ENCODE measurements at regions not wholly inside any gene's neighbourhood (a gene's known extent, or its start where the extent isn't known, plus 50 kb on each side); places are given as distances from the start of the nearest gene placed in this dataset.

- no peaks in the 10 kb centered on the region for H3K9me3 Mint-ChIP-seq
- peaks cover 0 to 15% (median 7%) of the 10 kb centered on the region in 4 donors for H3K4me1 Mint-ChIP-seq
- no peaks in the 10 kb centered on the region for H3K36me3 ChIP-seq (ENCODE audit: control insufficient read depth, insufficient read depth, low read length)
- peaks cover 4% of the 10 kb centered on the region for H3K27me3 Mint-ChIP-seq
- no peak for DNase-seq
- H3K4me3 Mint-ChIP-seq, result no peak overlapping the region
- peaks cover 6% of the 10 kb centered on the region for H3K4me1 ChIP-seq (ENCODE audit: control insufficient read depth, insufficient read depth, low read length, poor library complexity, severe bottlenecking)
- H3K4me3 ChIP-seq (ENCODE audit: low read depth, low read length), result peak overlapping the region; percentile 38
- H3K27me3 ChIP-seq (ENCODE audit: control insufficient read depth, insufficient read depth, low read length), result no peaks in the 10 kb centered on the region
- no peaks in the 10 kb centered on the region for H3K36me3 Mint-ChIP-seq
- no peak for ATAC-seq (ENCODE audit: low read depth in 2 of 2)
- no peak overlapping the region for H3K27ac ChIP-seq (ENCODE audit: insufficient read depth, low read length, poor library complexity, severe bottlenecking)
- peak overlapping the region in 1 of 3 donors; percentile 62 for H3K27ac Mint-ChIP-seq
- no peaks in the 10 kb centered on the region for H3K9me3 ChIP-seq (ENCODE audit: control insufficient read depth in 2 of 2, low read length in 2 of 2)
Measured at GRCh38 chr11:31996159-31996881, 94.6 kb upstream of the RCN1 start.

- no peaks in the 10 kb centered on the region for H3K27me3 ChIP-seq (ENCODE audit: control insufficient read depth, insufficient read depth, low read length)
- H3K9me3 Mint-ChIP-seq, result no peaks in the 10 kb centered on the region
- peaks cover 0 to 15% (median 7%) of the 10 kb centered on the region in 4 donors for H3K4me1 Mint-ChIP-seq
- H3K4me1 ChIP-seq (ENCODE audit: control insufficient read depth, insufficient read depth, low read length, poor library complexity, severe bottlenecking), result peaks cover 6% of the 10 kb centered on the region
- peak overlapping the region; percentile 38 for H3K4me3 ChIP-seq (ENCODE audit: low read depth, low read length)
- H3K36me3 Mint-ChIP-seq, result no peaks in the 10 kb centered on the region
- DNase-seq, result peak in 1 of 3 donors; percentile 66
- H3K4me3 Mint-ChIP-seq, result peak overlapping the region; percentile 27 to 62 (median 32)
- H3K27ac Mint-ChIP-seq, result peak overlapping the region; percentile 18 to 88 (median 78)
- no peak overlapping the region for H3K27ac ChIP-seq (ENCODE audit: insufficient read depth, low read length, poor library complexity, severe bottlenecking)
- peak in 1 of 2 donors; percentile 52 for ATAC-seq (ENCODE audit: low read depth in 2 of 2)
- no peaks in the 10 kb centered on the region for H3K9me3 ChIP-seq (ENCODE audit: control insufficient read depth in 2 of 2, low read length in 2 of 2)
- no peaks in the 10 kb centered on the region for H3K27me3 Mint-ChIP-seq
- no peaks in the 10 kb centered on the region for H3K36me3 ChIP-seq (ENCODE audit: control insufficient read depth, insufficient read depth, low read length)
Measured at GRCh38 chr11:31995525-31996094, 95.3 kb upstream of the RCN1 start.

GRCh38 chr11:31995032-31995431, 95.8 kb upstream of the RCN1 start:
- no peak overlapping the region for H3K27ac ChIP-seq (ENCODE audit: insufficient read depth, low read length, poor library complexity, severe bottlenecking)
- H3K4me1 Mint-ChIP-seq, result peaks cover 0 to 15% (median 7%) of the 10 kb centered on the region in 4 donors
- ATAC-seq (ENCODE audit: low read depth in 2 of 2) (no peak), DNase-seq (no peak)
- no peak overlapping the region for H3K4me3 ChIP-seq (ENCODE audit: low read depth, low read length)
- no peaks in the 10 kb centered on the region for H3K36me3 Mint-ChIP-seq
- H3K27me3 Mint-ChIP-seq, result no peaks in the 10 kb centered on the region
- peak overlapping the region in 2 of 3 donors; percentile 18 to 88 for H3K27ac Mint-ChIP-seq
- H3K4me3 Mint-ChIP-seq, result peak overlapping the region in 1 of 4 donors; percentile 36
- H3K36me3 ChIP-seq (ENCODE audit: control insufficient read depth, insufficient read depth, low read length), result no peaks in the 10 kb centered on the region
- H3K9me3 Mint-ChIP-seq, result no peaks in the 10 kb centered on the region
- H3K27me3 ChIP-seq (ENCODE audit: control insufficient read depth, insufficient read depth, low read length), result no peaks in the 10 kb centered on the region
- H3K9me3 ChIP-seq (ENCODE audit: control insufficient read depth in 2 of 2, low read length in 2 of 2), result no peaks in the 10 kb centered on the region
- peaks cover 6% of the 10 kb centered on the region for H3K4me1 ChIP-seq (ENCODE audit: control insufficient read depth, insufficient read depth, low read length, poor library complexity, severe bottlenecking)

- Mint-ChIP-seq H3K27me3 (peaks cover 38% of the 10 kb centered on the region), H3K27ac (no peak overlapping the region), H3K4me1 (no peaks in the 10 kb centered on the region), H3K4me3 (no peak overlapping the region), H3K9me3 (peaks cover 0 to 3% (median 0%) of the 10 kb centered on the region in 7 donors), H3K36me3 (no peaks in the 10 kb centered on the region)
- Histone ChIP-seq H3K4me3 (ENCODE audit: low read depth, low read length) (no peak overlapping the region), H3K4me1 (ENCODE audit: control insufficient read depth, insufficient read depth, low read length, poor library complexity, severe bottlenecking) (no peaks in the 10 kb centered on the region), H3K27me3 (ENCODE audit: control insufficient read depth, insufficient read depth, low read length) (peaks cover 11% of the 10 kb centered on the region), H3K36me3 (ENCODE audit: control insufficient read depth, insufficient read depth, low read length) (no peaks in the 10 kb centered on the region), H3K27ac (ENCODE audit: insufficient read depth, low read length, poor library complexity, severe bottlenecking) (no peak overlapping the region), H3K9me3 (ENCODE audit: control insufficient read depth in 2 of 2, low read length in 2 of 2) (no peaks in the 10 kb centered on the region)
- ATAC-seq (ENCODE audit: low read depth in 2 of 2), result no peak
- no peak for DNase-seq
Measured at GRCh38 chr11:31987118-31988005, 103.5 kb upstream of the RCN1 start.

GRCh38 chr11:31986201-31986889, 104.5 kb upstream of the RCN1 start:
- DNase-seq (no peak), ATAC-seq (ENCODE audit: low read depth in 2 of 2) (no peak)
- peaks cover 0 to 6% (median 0%) of the 10 kb centered on the region in 7 donors for H3K9me3 Mint-ChIP-seq
- Histone ChIP-seq H3K27me3 (ENCODE audit: control insufficient read depth, insufficient read depth, low read length) (peaks cover 11% of the 10 kb centered on the region), H3K27ac (ENCODE audit: insufficient read depth, low read length, poor library complexity, severe bottlenecking) (no peak overlapping the region), H3K4me3 (ENCODE audit: low read depth, low read length) (no peak overlapping the region), H3K36me3 (ENCODE audit: control insufficient read depth, insufficient read depth, low read length) (no peaks in the 10 kb centered on the region), H3K4me1 (ENCODE audit: control insufficient read depth, insufficient read depth, low read length, poor library complexity, severe bottlenecking) (no peaks in the 10 kb centered on the region), H3K9me3 (ENCODE audit: control insufficient read depth in 2 of 2, low read length in 2 of 2) (no peaks in the 10 kb centered on the region)
- no peak overlapping the region for H3K4me3 Mint-ChIP-seq
- H3K27me3 Mint-ChIP-seq, result peaks cover 48% of the 10 kb centered on the region
- no peak overlapping the region for H3K27ac Mint-ChIP-seq
- no peaks in the 10 kb centered on the region for H3K4me1 Mint-ChIP-seq
- no peaks in the 10 kb centered on the region for H3K36me3 Mint-ChIP-seq

- no peaks in the 10 kb centered on the region for H3K36me3 Mint-ChIP-seq
- H3K27ac ChIP-seq (ENCODE audit: insufficient read depth, low read length, poor library complexity, severe bottlenecking), result no peak overlapping the region
- no peaks in the 10 kb centered on the region for H3K36me3 ChIP-seq (ENCODE audit: control insufficient read depth, insufficient read depth, low read length)
- peaks cover 49% of the 10 kb centered on the region for H3K27me3 Mint-ChIP-seq
- no peak overlapping the region for H3K27ac Mint-ChIP-seq
- peaks cover 2 to 7% (median 4%) of the 10 kb centered on the region in 7 donors for H3K9me3 Mint-ChIP-seq
- DNase-seq, result no peak
- no peak for ATAC-seq (ENCODE audit: low read depth in 2 of 2)
- no peaks in the 10 kb centered on the region for H3K4me1 ChIP-seq (ENCODE audit: control insufficient read depth, insufficient read depth, low read length, poor library complexity, severe bottlenecking)
- H3K9me3 ChIP-seq (ENCODE audit: control insufficient read depth in 2 of 2, low read length in 2 of 2), result no peaks in the 10 kb centered on the region
- H3K4me1 Mint-ChIP-seq, result no peaks in the 10 kb centered on the region
- H3K4me3 ChIP-seq (ENCODE audit: low read depth, low read length), result no peak overlapping the region
- peaks cover 8% of the 10 kb centered on the region for H3K27me3 ChIP-seq (ENCODE audit: control insufficient read depth, insufficient read depth, low read length)
- H3K4me3 Mint-ChIP-seq, result no peak overlapping the region
Measured at GRCh38 chr11:31981457-31981856, 109.4 kb upstream of the RCN1 start.

GRCh38 chr11:31977343-31977742, 113.5 kb upstream of the RCN1 start:
- H3K4me1 Mint-ChIP-seq, result no peaks in the 10 kb centered on the region
- no peaks in the 10 kb centered on the region for H3K36me3 Mint-ChIP-seq
- no peaks in the 10 kb centered on the region for H3K4me1 ChIP-seq (ENCODE audit: control insufficient read depth, insufficient read depth, low read length, poor library complexity, severe bottlenecking)
- H3K9me3 Mint-ChIP-seq, result peaks cover 2 to 7% (median 4%) of the 10 kb centered on the region in 7 donors
- peaks cover 56% of the 10 kb centered on the region for H3K27me3 Mint-ChIP-seq
- no peak for DNase-seq
- H3K36me3 ChIP-seq (ENCODE audit: control insufficient read depth, insufficient read depth, low read length), result no peaks in the 10 kb centered on the region
- H3K4me3 ChIP-seq (ENCODE audit: low read depth, low read length), result no peak overlapping the region
- no peak overlapping the region for H3K27ac ChIP-seq (ENCODE audit: insufficient read depth, low read length, poor library complexity, severe bottlenecking)
- no peaks in the 10 kb centered on the region for H3K27me3 ChIP-seq (ENCODE audit: control insufficient read depth, insufficient read depth, low read length)
- no peaks in the 10 kb centered on the region for H3K9me3 ChIP-seq (ENCODE audit: control insufficient read depth in 2 of 2, low read length in 2 of 2)
- no peak for ATAC-seq (ENCODE audit: low read depth in 2 of 2)
- H3K27ac Mint-ChIP-seq, result no peak overlapping the region
- no peak overlapping the region for H3K4me3 Mint-ChIP-seq

Measured in CD4-positive, CD25-positive, alpha-beta regulatory T cell (primary cell).